Body of pancreas (tissue), 4 donors: ENCODE measurements at regions not wholly inside any gene's neighbourhood (a gene's known extent, or its start where the extent isn't known, plus 50 kb on each side); places are given as distances from the start of the nearest gene placed in this dataset.

Experiments
- ATAC-seq: fragments of 150-250 bp; one replicate; pipeline ENCODE4 v1.9.1; 2016
- DNase-seq, 4 donors: peaks; one replicate each; pipeline ENCODE4 v3.0.0-alpha.2; 2019
- H3K27ac ChIP-seq, 4 donors: fragments of 200-600 bp; sonication (generic); 1 replicate in 3 of 4; 2 replicates in 1 of 4; pipeline versions ENCODE4 v1.5.1 to v1.6.1; 2016 to 2019; ENCODE audit warnings: mild to moderate bottlenecking in 1 of 4, mixed read lengths in 1 of 4, moderate library complexity in 1 of 4
- H3K27me3 ChIP-seq, 2 donors: fragments of 200-600 bp; sonication (generic); one replicate each; pipeline ENCODE4 v1.6.0; 2016; ENCODE audit warnings: mild to moderate bottlenecking in 1 of 2
- H3K36me3 ChIP-seq, 2 donors: fragments of 200-600 bp; sonication (generic); replicated peaks in 1 of 2; 2 replicates each; pipeline ENCODE4 v1.5.1; 2016; ENCODE audit warnings: low read depth in 2 of 2; ENCODE audit not compliant: insufficient read depth in 1 of 2
- H3K4me1 ChIP-seq: fragments of 200-600 bp; sonication (generic); one replicate; pipeline ENCODE4 v1.6.0; 2016
- H3K4me3 ChIP-seq, 2 donors: fragments of 200-600 bp; sonication (generic); 1 replicate in 1 of 2; 2 replicates in 1 of 2; pipeline ENCODE4 v1.5.1; 2016 to 2019
- H3K9me3 ChIP-seq, 3 donors: fragments of 200-600 bp; sonication (generic); 1 replicate in 2 of 3; 2 replicates in 1 of 3; pipeline ENCODE4 v1.5.1; 2016
- CTCF ChIP-seq, 7 experiments: fragments of 450-650 bp in 4 of 7; fragments of 200-600 bp in 3 of 7; sonication (generic) in 3 of 7; IDR thresholded peaks; one replicate each; pipeline ENCODE4 v1.5.1; 2016 to 2019; ENCODE audit warnings: antibody characterized with exemption in 7 of 7
- POLR2A ChIP-seq, 3 donors: fragments of 450-650 bp; IDR thresholded peaks; one replicate each; pipeline ENCODE4 v1.6.1; 2016; ENCODE audit warnings: antibody characterized with exemption in 3 of 3, mild to moderate bottlenecking in 2 of 3
- WGBS, 2 donors: methylation state at CpG; one replicate each; pipeline ENCODE4 v1.1.5; 2017; 5-methylcytosine and 5-hydroxymethylcytosine counted together
- intact Hi-C: fragments of 100-400 bp; cut with DNase I; formaldehyde crosslinking; loops from one replicate; pipeline ENCODE4 v1.15.1; 2023

GRCh38 chr16:72401084-72401361, 229.1 kb upstream of the PMFBP1 start:
- Histone ChIP-seq H3K9me3 (no peaks in the 10 kb centered on the region), H3K27ac (no peak overlapping the region), H3K36me3 (no peaks in the 10 kb centered on the region), H3K4me3 (no peak overlapping the region), H3K4me1 (peaks cover 7% of the 10 kb centered on the region), H3K27me3 (no peaks in the 10 kb centered on the region)
- ATAC-seq (no peak), DNase-seq (no peak)
- intact Hi-C loops: no loop called here
- TF ChIP-seq POLR2A (IDR thresholded peaks at IDR 0.05) (no peak), CTCF (IDR thresholded peaks at IDR 0.05) (no peak)

GRCh38 chr16:72400257-72401083, 228.5 kb upstream of the PMFBP1 start:
- peaks cover 7% of the 10 kb centered on the region for H3K4me1 ChIP-seq
- H3K27ac ChIP-seq: no peak overlapping the region
- H3K9me3 ChIP-seq: no peaks in the 10 kb centered on the region
- WGBS, 2 donors: 19 to 28% methylated on average over 6 of the region's 6 CpGs
- H3K4me3 ChIP-seq: no peak overlapping the region
- DNase-seq (peak; percentile 36 to 48 (median 43)), ATAC-seq (peak; percentile 55)
- H3K27me3 ChIP-seq: no peaks in the 10 kb centered on the region
- TF ChIP-seq CTCF (IDR thresholded peaks at IDR 0.05): peak in 6 of 7 experiments; percentile 48 to 74 (median 58)
- TF ChIP-seq POLR2A (IDR thresholded peaks at IDR 0.05): no peak
- no peaks in the 10 kb centered on the region for H3K36me3 ChIP-seq
- intact Hi-C loops: no loop called here

GRCh38 chr16:72399811-72400210, 227.9 kb upstream of the PMFBP1 start:
- intact Hi-C loops: no loop called here
- Histone ChIP-seq H3K4me3 (no peak overlapping the region), H3K27me3 (no peaks in the 10 kb centered on the region), H3K36me3 (no peaks in the 10 kb centered on the region), H3K9me3 (no peaks in the 10 kb centered on the region), H3K27ac (no peak overlapping the region), H3K4me1 (peaks cover 7% of the 10 kb centered on the region)
- DNase-seq (no peak), ATAC-seq (no peak)
- WGBS, 2 donors: 47 to 69% methylated on average over 1 of the region's 1 CpG
- no peak for TF ChIP-seq POLR2A (IDR thresholded peaks at IDR 0.05)
- TF ChIP-seq CTCF (IDR thresholded peaks at IDR 0.05): no peak

GRCh38 chr16:72397876-72398275, 225.9 kb upstream of the PMFBP1 start:
- peaks cover 7% of the 10 kb centered on the region for H3K4me1 ChIP-seq
- no peaks in the 10 kb centered on the region for H3K9me3 ChIP-seq
- H3K36me3 ChIP-seq: no peaks in the 10 kb centered on the region
- intact Hi-C loops: no loop called here
- no peaks in the 10 kb centered on the region for H3K27me3 ChIP-seq
- no peak overlapping the region for H3K27ac ChIP-seq
- no peak for TF ChIP-seq CTCF (IDR thresholded peaks at IDR 0.05)
- no peak for TF ChIP-seq POLR2A (IDR thresholded peaks at IDR 0.05)
- no peak overlapping the region for H3K4me3 ChIP-seq
- DNase-seq (no peak), ATAC-seq (no peak)

GRCh38 chr16:72394526-72394925, 222.6 kb upstream of the PMFBP1 start:
- no peak for ATAC-seq
- Histone ChIP-seq H3K4me3 (no peak overlapping the region), H3K4me1 (peaks cover 7% of the 10 kb centered on the region)

More at GRCh38 chr16:72394526-72394925, 222.6 kb upstream of the PMFBP1 start:
- DNase-seq: no peak
- no peaks in the 10 kb centered on the region for H3K27me3 ChIP-seq
- no peaks in the 10 kb centered on the region for H3K9me3 ChIP-seq
- intact Hi-C loops: no loop called here
- H3K36me3 ChIP-seq: no peaks in the 10 kb centered on the region
- no peak for TF ChIP-seq POLR2A (IDR thresholded peaks at IDR 0.05)
- H3K27ac ChIP-seq: no peak overlapping the region
